H1 (cell line): ENCODE measurements at regions not wholly inside any gene's neighbourhood (a gene's known extent, or its start where the extent isn't known, plus 50 kb on each side); places are given as distances from the start of the nearest gene placed in this dataset.

Experiments
- NANOG ChIP-seq: IDR thresholded peaks from 2 replicates; pipeline ENCODE4 v1.6.1; 2011; ENCODE audit warnings: low read length, low read depth, mild to moderate bottlenecking, inconsistent platforms; ENCODE audit not compliant: insufficient read depth, poor library complexity, severe bottlenecking
- POU5F1 ChIP-seq: IDR thresholded peaks from 2 replicates; pipeline ENCODE4 v1.6.1; 2011; ENCODE audit warnings: low read depth, mild to moderate bottlenecking, low read length, moderate library complexity
- RAD21 ChIP-seq, 2 experiments: IDR thresholded peaks in 1 of 2; conservative IDR thresholded peaks in 1 of 2; 2 replicates each; pipeline ENCODE4 v1.6.1; 2011; ENCODE audit warnings: low read depth in 2 of 2, low read length in 2 of 2, improper control_type of control experiment in 1 of 2, inconsistent platforms in 1 of 2, mild to moderate bottlenecking in 1 of 2, moderate library complexity in 1 of 2
- SAP30 ChIP-seq: fragments of 300-600 bp; sonication (generic); IDR thresholded peaks from 2 replicates; pipeline ENCODE4 v1.7.1; 2012; ENCODE audit warnings: low read length, moderate library complexity, mild to moderate bottlenecking, inconsistent platforms; ENCODE audit not compliant: insufficient read depth, insufficient replicate concordance
- TCF12 ChIP-seq: IDR thresholded peaks from 2 replicates; pipeline ENCODE4 v1.6.1; 2011; ENCODE audit warnings: low read depth, mild to moderate bottlenecking, low read length
- TF ChIP-seq, protein P1 (sequence below), 3 experiments: IDR thresholded peaks; 1 replicate in 2 of 3; 2 replicates in 1 of 3; pipeline versions ENCODE4 v1.5.1 to v1.6.1; 2011; ENCODE audit warnings: low read length in 3 of 3, mild to moderate bottlenecking in 3 of 3, inconsistent platforms in 2 of 3, low read depth in 1 of 3, moderate library complexity in 1 of 3; ENCODE audit not compliant: insufficient read depth in 1 of 3; ENCODE audit errors: control extremely low read depth in 1 of 3

DNA sequence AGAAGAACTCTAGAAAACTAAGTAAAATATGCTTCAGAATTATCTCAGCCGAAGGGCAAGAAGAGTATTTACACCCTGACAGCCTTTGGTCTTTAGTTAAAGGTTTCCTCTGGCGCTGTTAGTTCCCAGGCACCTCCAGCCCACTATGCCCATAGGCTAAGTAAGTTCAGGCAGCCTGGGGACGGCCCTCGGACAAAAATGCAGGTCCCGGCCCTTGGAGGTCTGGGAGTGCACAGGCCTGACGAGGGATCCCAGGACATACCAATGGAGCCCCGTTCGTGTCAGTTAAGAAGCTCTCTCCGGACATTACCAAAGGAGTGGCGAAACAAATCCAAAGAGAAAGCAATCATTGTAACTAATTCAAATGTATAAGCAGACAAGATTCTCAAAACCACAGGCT lies 311.8 kb downstream of the CD83 start:
- TF ChIP-seq, protein P1, sequence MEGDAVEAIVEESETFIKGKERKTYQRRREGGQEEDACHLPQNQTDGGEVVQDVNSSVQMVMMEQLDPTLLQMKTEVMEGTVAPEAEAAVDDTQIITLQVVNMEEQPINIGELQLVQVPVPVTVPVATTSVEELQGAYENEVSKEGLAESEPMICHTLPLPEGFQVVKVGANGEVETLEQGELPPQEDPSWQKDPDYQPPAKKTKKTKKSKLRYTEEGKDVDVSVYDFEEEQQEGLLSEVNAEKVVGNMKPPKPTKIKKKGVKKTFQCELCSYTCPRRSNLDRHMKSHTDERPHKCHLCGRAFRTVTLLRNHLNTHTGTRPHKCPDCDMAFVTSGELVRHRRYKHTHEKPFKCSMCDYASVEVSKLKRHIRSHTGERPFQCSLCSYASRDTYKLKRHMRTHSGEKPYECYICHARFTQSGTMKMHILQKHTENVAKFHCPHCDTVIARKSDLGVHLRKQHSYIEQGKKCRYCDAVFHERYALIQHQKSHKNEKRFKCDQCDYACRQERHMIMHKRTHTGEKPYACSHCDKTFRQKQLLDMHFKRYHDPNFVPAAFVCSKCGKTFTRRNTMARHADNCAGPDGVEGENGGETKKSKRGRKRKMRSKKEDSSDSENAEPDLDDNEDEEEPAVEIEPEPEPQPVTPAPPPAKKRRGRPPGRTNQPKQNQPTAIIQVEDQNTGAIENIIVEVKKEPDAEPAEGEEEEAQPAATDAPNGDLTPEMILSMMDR (IDR thresholded peaks at IDR 0.05; ENCODE audit: control extremely low read depth in 1 of 3, insufficient read depth in 1 of 3, low read depth in 1 of 3, low read length in 3 of 3), result no peak
- TF ChIP-seq POU5F1 (no peak), RAD21 (IDR thresholded peaks at IDR 0.05 in 1 of 2, conservative IDR thresholded peaks at IDR 0.05 in 1 of 2; ENCODE audit: low read depth in 2 of 2, low read length in 2 of 2) (no peak), TCF12 (no peak), SAP30 (no peak), NANOG (no peak)
